ENCODE measurements at regions not wholly inside any gene's neighbourhood (a gene's known extent, or its start where the extent isn't known, plus 50 kb on each side); places are given as distances from the start of the nearest gene placed in this dataset.

DNA sequence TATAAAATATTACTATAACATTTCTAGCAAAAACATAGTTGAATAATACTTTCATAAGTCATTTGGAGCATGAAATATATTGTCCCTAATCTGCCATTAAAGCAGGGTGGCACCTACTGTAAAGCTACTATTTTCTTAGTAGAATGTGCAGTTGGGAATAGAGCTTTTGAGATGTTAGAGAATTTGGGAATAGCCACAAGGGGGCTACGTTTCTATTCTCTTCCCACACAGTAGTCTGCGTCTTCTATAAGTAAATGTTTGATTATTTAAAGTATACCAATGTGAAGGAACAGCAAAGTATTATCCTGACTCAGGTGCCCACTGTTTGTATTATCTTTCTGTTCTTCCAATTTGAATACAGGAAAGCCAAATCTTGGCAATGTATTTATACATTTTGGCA is 323.2 kb upstream of the GIMD1 start:
- TF ChIP-seq, protein P1, sequence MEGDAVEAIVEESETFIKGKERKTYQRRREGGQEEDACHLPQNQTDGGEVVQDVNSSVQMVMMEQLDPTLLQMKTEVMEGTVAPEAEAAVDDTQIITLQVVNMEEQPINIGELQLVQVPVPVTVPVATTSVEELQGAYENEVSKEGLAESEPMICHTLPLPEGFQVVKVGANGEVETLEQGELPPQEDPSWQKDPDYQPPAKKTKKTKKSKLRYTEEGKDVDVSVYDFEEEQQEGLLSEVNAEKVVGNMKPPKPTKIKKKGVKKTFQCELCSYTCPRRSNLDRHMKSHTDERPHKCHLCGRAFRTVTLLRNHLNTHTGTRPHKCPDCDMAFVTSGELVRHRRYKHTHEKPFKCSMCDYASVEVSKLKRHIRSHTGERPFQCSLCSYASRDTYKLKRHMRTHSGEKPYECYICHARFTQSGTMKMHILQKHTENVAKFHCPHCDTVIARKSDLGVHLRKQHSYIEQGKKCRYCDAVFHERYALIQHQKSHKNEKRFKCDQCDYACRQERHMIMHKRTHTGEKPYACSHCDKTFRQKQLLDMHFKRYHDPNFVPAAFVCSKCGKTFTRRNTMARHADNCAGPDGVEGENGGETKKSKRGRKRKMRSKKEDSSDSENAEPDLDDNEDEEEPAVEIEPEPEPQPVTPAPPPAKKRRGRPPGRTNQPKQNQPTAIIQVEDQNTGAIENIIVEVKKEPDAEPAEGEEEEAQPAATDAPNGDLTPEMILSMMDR (IDR thresholded peaks at IDR 0.05; ENCODE audit: low read length), result no peak
- TF ChIP-seq EZH2 (optimal IDR thresholded peaks at IDR 0.05; ENCODE audit: low read depth, low read length), result no peak

All from MM.1S (cell line).